ENCODE measurements at regions not wholly inside any gene's neighbourhood (a gene's known extent, or its start where the extent isn't known, plus 50 kb on each side); places are given as distances from the start of the nearest gene placed in this dataset.

DNA sequence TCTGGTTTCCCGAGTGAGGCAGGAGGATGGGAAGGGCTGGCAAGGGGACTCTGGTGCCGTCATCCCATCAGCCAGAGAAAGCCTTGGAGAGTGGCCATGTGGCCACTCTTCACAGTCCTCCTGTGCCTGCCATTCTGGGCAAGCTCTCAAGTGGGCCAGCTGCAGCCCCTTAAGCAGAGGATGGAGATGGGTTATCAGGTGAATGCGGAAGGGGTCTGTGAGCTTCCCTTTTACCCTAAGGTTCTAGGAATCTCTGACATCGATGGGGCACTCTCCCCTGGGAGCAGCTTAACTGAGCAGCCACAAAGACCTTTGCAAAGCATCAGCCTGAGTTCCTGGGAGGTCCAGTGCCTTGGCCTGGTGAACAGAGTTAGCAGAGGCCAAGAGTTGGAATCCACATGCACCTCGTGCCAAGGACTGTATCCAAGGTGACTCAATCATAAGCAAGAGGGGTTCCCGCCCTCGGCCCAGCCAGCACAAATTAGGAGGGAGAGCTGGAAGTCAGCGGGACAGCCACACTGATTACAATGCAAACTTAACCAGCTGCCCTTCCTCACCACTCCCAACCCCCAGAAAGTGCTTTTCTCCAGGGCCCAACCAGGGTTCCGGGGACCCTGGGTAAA lies 193.6 kb downstream of the BUD13 start:
- peaks cover 11% of the 10 kb centered on the region for H3K27me3 ChIP-seq (ENCODE audit: control insufficient read depth, insufficient read depth, low read length)
- DNase-seq (peak in 1 of 5 donors; percentile 18), FAIRE-seq (no peak)
- H3K27ac ChIP-seq (ENCODE audit: low read depth in 2 of 2, low read length in 2 of 2) = no peak overlapping the region
- no peak overlapping the region for H3K4me3 ChIP-seq (ENCODE audit: low read length in 3 of 3)
- no peaks in the 10 kb centered on the region for H3K9me3 ChIP-seq (ENCODE audit: control insufficient read depth in 2 of 3, insufficient read depth in 1 of 3, low read length in 3 of 3)
- H3K9ac ChIP-seq (ENCODE audit: low read length in 3 of 3) = no peak overlapping the region
- TF ChIP-seq CTCF (IDR thresholded peaks at IDR 0.05; ENCODE audit: borderline replicate concordance, extremely low read depth, insufficient read depth) = no peak
- intact Hi-C loops (cut with DNase I) = no loop called here
- H3K4me1 ChIP-seq (ENCODE audit: control insufficient read depth in 2 of 3, insufficient read depth in 2 of 3, low read depth in 1 of 3, low read length in 3 of 3) = no peaks in the 10 kb centered on the region
- no peaks in the 10 kb centered on the region for H3K36me3 ChIP-seq (ENCODE audit: control insufficient read depth in 2 of 3, insufficient read depth in 3 of 3, low read length in 3 of 3)

GRCh38 chr11:116577956-116578355 lies 194.8 kb downstream of the BUD13 start:
- Histone ChIP-seq H3K9me3 (ENCODE audit: control insufficient read depth in 2 of 3, insufficient read depth in 1 of 3, low read length in 3 of 3) (no peaks in the 10 kb centered on the region), H3K4me1 (ENCODE audit: control insufficient read depth in 2 of 3, insufficient read depth in 2 of 3, low read depth in 1 of 3, low read length in 3 of 3) (no peaks in the 10 kb centered on the region), H3K27me3 (ENCODE audit: control insufficient read depth, insufficient read depth, low read length) (peaks cover 11% of the 10 kb centered on the region), H3K27ac (ENCODE audit: low read depth in 2 of 2, low read length in 2 of 2) (no peak overlapping the region), H3K9ac (ENCODE audit: low read length in 3 of 3) (no peak overlapping the region), H3K36me3 (ENCODE audit: control insufficient read depth in 2 of 3, insufficient read depth in 3 of 3, low read length in 3 of 3) (no peaks in the 10 kb centered on the region), H3K4me3 (ENCODE audit: low read length in 3 of 3) (no peak overlapping the region)
- no peak for TF ChIP-seq CTCF (IDR thresholded peaks at IDR 0.05; ENCODE audit: borderline replicate concordance, extremely low read depth, insufficient read depth)
- intact Hi-C loops (cut with DNase I) = no loop called here
- FAIRE-seq (no peak), DNase-seq (no peak)

- intact Hi-C loops (cut with DNase I) = no loop called here
- no peaks in the 10 kb centered on the region for H3K4me1 ChIP-seq (ENCODE audit: control insufficient read depth in 2 of 3, insufficient read depth in 2 of 3, low read depth in 1 of 3, low read length in 3 of 3)
- H3K9ac ChIP-seq (ENCODE audit: low read length in 3 of 3) = no peak overlapping the region
- H3K4me3 ChIP-seq (ENCODE audit: low read length in 3 of 3) = no peak overlapping the region
- no peak for TF ChIP-seq CTCF (IDR thresholded peaks at IDR 0.05; ENCODE audit: borderline replicate concordance, extremely low read depth, insufficient read depth)
- DNase-seq (peak in 1 of 5 donors; percentile 8), FAIRE-seq (no peak)
- H3K27ac ChIP-seq (ENCODE audit: low read depth in 2 of 2, low read length in 2 of 2) = no peak overlapping the region
- peaks cover 11% of the 10 kb centered on the region for H3K27me3 ChIP-seq (ENCODE audit: control insufficient read depth, insufficient read depth, low read length)
- H3K9me3 ChIP-seq (ENCODE audit: control insufficient read depth in 2 of 3, insufficient read depth in 1 of 3, low read length in 3 of 3) = no peaks in the 10 kb centered on the region
- H3K36me3 ChIP-seq (ENCODE audit: control insufficient read depth in 2 of 3, insufficient read depth in 3 of 3, low read length in 3 of 3) = no peaks in the 10 kb centered on the region
These were observed 195.5 kb downstream of the BUD13 start for GRCh38 chr11:116577273-116577672.

- intact Hi-C loops (cut with DNase I) = no loop called here
- H3K27me3 ChIP-seq (ENCODE audit: control insufficient read depth, insufficient read depth, low read length) = peaks cover 9% of the 10 kb centered on the region
These were observed 196.3 kb downstream of the BUD13 start for GRCh38 chr11:116576526-116576925.

More at GRCh38 chr11:116576526-116576925, 196.3 kb downstream of the BUD13 start:
- no peaks in the 10 kb centered on the region for H3K4me1 ChIP-seq (ENCODE audit: control insufficient read depth in 2 of 3, insufficient read depth in 2 of 3, low read depth in 1 of 3, low read length in 3 of 3)
- FAIRE-seq (no peak), DNase-seq (peak in 1 of 5 donors; percentile 4)
- no peak overlapping the region for H3K27ac ChIP-seq (ENCODE audit: low read depth in 2 of 2, low read length in 2 of 2)
- no peak overlapping the region for H3K4me3 ChIP-seq (ENCODE audit: low read length in 3 of 3)
- TF ChIP-seq CTCF (IDR thresholded peaks at IDR 0.05; ENCODE audit: borderline replicate concordance, extremely low read depth, insufficient read depth) = no peak
- no peak overlapping the region for H3K9ac ChIP-seq (ENCODE audit: low read length in 3 of 3)
- no peaks in the 10 kb centered on the region for H3K9me3 ChIP-seq (ENCODE audit: control insufficient read depth in 2 of 3, insufficient read depth in 1 of 3, low read length in 3 of 3)
- H3K36me3 ChIP-seq (ENCODE audit: control insufficient read depth in 2 of 3, insufficient read depth in 3 of 3, low read length in 3 of 3) = no peaks in the 10 kb centered on the region
